ENCODE measurements at regions not wholly inside any gene's neighbourhood (a gene's known extent, or its start where the extent isn't known, plus 50 kb on each side); places are given as distances from the start of the nearest gene placed in this dataset.
"Not testable (repeated sequence)": the region's sequence is repeated elsewhere in the genome, so short reads cannot be mapped to it uniquely, and the experiment has no call there.

GRCh38 chr6:170147056-170147787, 143.7 kb downstream of the DLL1 start:
- H3K9me3 Mint-ChIP-seq: peaks cover 0 to 15% (median 6%) of the 10 kb centered on the region in 11 donors
- Histone ChIP-seq H3K4me3 (ENCODE audit: low read length) (peak overlapping the region; percentile 54), H3K27ac (ENCODE audit: low read depth, low read length) (peak overlapping the region; percentile 48), H3K27me3 (ENCODE audit: control insufficient read depth in 2 of 2, insufficient read depth in 2 of 2, low read length in 2 of 2) (no peaks in the 10 kb centered on the region), H3K36me3 (ENCODE audit: control insufficient read depth in 2 of 3, insufficient read depth in 3 of 3, low read length in 3 of 3) (no peaks in the 10 kb centered on the region), H3K9me3 (ENCODE audit: control insufficient read depth in 2 of 3, low read length in 3 of 3) (no peaks in the 10 kb centered on the region), H3K4me1 (ENCODE audit: control insufficient read depth in 2 of 2, insufficient read depth in 2 of 2, low read length in 2 of 2) (peaks cover 20 to 37% of the 10 kb centered on the region in 2 donors)
- ChIA-PET POLR2A (interaction anchor here (1.5 to 1.6 kb wide), 2 partner anchors 58 to 59 kb away, joined by 7 read pairs; no protein-coding TSS in a partner anchor), CTCF (no interaction called here)
- H3K27me3 Mint-ChIP-seq: peaks cover 0 to 26% (median 2%) of the 10 kb centered on the region in 5 donors
- H3K4me1 Mint-ChIP-seq: peaks cover 30 to 66% (median 54%) of the 10 kb centered on the region in 7 donors
- H3K36me3 Mint-ChIP-seq: peaks cover 0 to 8% (median 4%) of the 10 kb centered on the region in 5 donors
- peak overlapping the region; percentile 70 to 89 (median 82) for H3K4me3 Mint-ChIP-seq
- ATAC-seq (no peak), DNase-seq (no peak)
- peak overlapping the region; percentile 68 to 96 (median 89) for H3K27ac Mint-ChIP-seq
- intact Hi-C loops (cut with micrococcal nuclease): loop anchor here (2.0 to 10.0 kb wide), 2 partner anchors 58 to 62 kb away; no protein-coding TSS in a partner anchor

DNA sequence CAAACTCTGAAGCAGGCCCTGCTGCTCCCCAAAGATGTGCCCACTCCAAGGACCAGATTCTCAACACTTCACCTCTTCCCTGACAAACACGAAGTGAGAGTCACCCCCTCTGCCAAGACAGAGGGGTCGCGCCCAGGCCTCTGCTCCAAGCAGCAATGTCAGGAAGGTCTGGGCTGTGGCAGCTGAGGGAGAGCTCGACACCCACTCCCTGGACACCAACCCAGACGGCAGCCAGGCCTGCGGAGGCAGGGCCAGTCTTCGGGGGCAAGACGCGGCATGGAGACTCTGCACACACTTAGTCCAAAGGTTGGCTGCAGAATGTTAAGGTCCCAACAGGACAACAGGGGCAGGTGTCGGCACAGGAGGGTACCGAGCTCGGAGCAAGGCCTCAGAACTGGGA, 144.2 kb downstream of the DLL1 start:
- peak overlapping the region in 8 of 9 donors; percentile 22 to 96 (median 85) for H3K27ac Mint-ChIP-seq
- no peak overlapping the region for H3K27ac ChIP-seq (ENCODE audit: low read depth, low read length)
- CTCF ChIA-PET: no interaction called here
- POLR2A ChIA-PET: no interaction called here
- H3K27me3 Mint-ChIP-seq: peaks cover 0 to 22% (median 0%) of the 10 kb centered on the region in 5 donors
- peaks cover 0 to 15% (median 6%) of the 10 kb centered on the region in 11 donors for H3K9me3 Mint-ChIP-seq
- H3K4me3 ChIP-seq (ENCODE audit: low read length): no peak overlapping the region
- no peaks in the 10 kb centered on the region for H3K36me3 ChIP-seq (ENCODE audit: control insufficient read depth in 2 of 3, insufficient read depth in 3 of 3, low read length in 3 of 3)
- peaks cover 20 to 37% of the 10 kb centered on the region in 2 donors for H3K4me1 ChIP-seq (ENCODE audit: control insufficient read depth in 2 of 2, insufficient read depth in 2 of 2, low read length in 2 of 2)
- no peaks in the 10 kb centered on the region for H3K27me3 ChIP-seq (ENCODE audit: control insufficient read depth in 2 of 2, insufficient read depth in 2 of 2, low read length in 2 of 2)
- peaks cover 0 to 8% (median 4%) of the 10 kb centered on the region in 5 donors for H3K36me3 Mint-ChIP-seq
- H3K4me1 Mint-ChIP-seq: peaks cover 29 to 60% (median 48%) of the 10 kb centered on the region in 7 donors
- ATAC-seq: no peak
- H3K4me3 Mint-ChIP-seq: peak overlapping the region in 8 of 10 donors; percentile 13 to 89 (median 78)
- no peak for DNase-seq
- H3K9me3 ChIP-seq (ENCODE audit: control insufficient read depth in 2 of 3, low read length in 3 of 3): no peaks in the 10 kb centered on the region
- intact Hi-C loops (cut with micrococcal nuclease): loop anchor here (2.0 to 10.0 kb wide), 2 partner anchors 58 to 62 kb away; no protein-coding TSS in a partner anchor

DNA sequence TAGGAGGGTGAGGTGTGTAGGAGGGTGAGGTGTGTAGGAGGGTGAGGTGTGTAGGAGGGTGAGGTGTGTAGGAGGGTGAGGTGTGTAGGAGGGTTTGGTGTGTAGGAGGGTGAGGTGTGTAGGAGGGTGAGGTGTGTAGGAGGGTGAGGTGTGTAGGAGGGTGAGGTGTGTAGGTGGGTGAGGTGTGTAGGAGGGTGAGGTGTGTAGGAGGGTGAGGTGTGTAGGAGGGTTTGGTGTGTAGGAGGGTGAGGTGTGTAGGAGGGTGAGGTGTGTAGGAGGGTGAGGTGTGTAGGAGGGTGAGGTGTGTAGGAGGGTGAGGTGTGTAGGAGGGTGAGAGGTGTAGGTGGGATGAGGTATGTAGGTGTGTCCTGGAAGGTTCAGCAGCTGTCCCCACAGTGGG, 144.7 kb downstream of the DLL1 start:
- H3K27ac Mint-ChIP-seq: peak overlapping the region in 6 of 9 donors; percentile 72 to 96 (median 90)
- H3K4me1 ChIP-seq (ENCODE audit: control insufficient read depth in 2 of 2, insufficient read depth in 2 of 2, low read length in 2 of 2): peaks cover 20 to 37% of the 10 kb centered on the region in 2 donors
- H3K36me3 ChIP-seq (ENCODE audit: control insufficient read depth in 2 of 3, insufficient read depth in 3 of 3, low read length in 3 of 3); DNase-seq; H3K36me3 Mint-ChIP-seq; ATAC-seq; H3K27ac ChIP-seq (ENCODE audit: low read depth, low read length); H3K27me3 ChIP-seq (ENCODE audit: control insufficient read depth in 2 of 2, insufficient read depth in 2 of 2, low read length in 2 of 2); H3K4me3 ChIP-seq (ENCODE audit: low read length); CTCF ChIA-PET; H3K9me3 ChIP-seq (ENCODE audit: control insufficient read depth in 2 of 3, low read length in 3 of 3); POLR2A ChIA-PET: not testable (repeated sequence)
- H3K4me3 Mint-ChIP-seq: peak overlapping the region in 1 of 10 donors; percentile 89
- peaks cover 29 to 55% (median 46%) of the 10 kb centered on the region in 7 donors for H3K4me1 Mint-ChIP-seq
- peaks cover 0 to 16% (median 0%) of the 10 kb centered on the region in 5 donors for H3K27me3 Mint-ChIP-seq
- peaks cover 0 to 15% (median 6%) of the 10 kb centered on the region in 11 donors for H3K9me3 Mint-ChIP-seq
- intact Hi-C loops (cut with micrococcal nuclease): loop anchor here (2.0 to 10.0 kb wide), 2 partner anchors 57 to 61 kb away; no protein-coding TSS in a partner anchor

- H3K4me1 ChIP-seq (ENCODE audit: control insufficient read depth in 2 of 2, insufficient read depth in 2 of 2, low read length in 2 of 2): peaks cover 20 to 37% of the 10 kb centered on the region in 2 donors
- H3K27me3 Mint-ChIP-seq: peaks cover 0 to 14% (median 0%) of the 10 kb centered on the region in 5 donors
- intact Hi-C loops (cut with micrococcal nuclease): loop anchor here (2.0 to 10.0 kb wide), 2 partner anchors 57 to 61 kb away; no protein-coding TSS in a partner anchor
- H3K27ac ChIP-seq (ENCODE audit: low read depth, low read length); H3K9me3 ChIP-seq (ENCODE audit: control insufficient read depth in 2 of 3, low read length in 3 of 3); ATAC-seq; H3K36me3 ChIP-seq (ENCODE audit: control insufficient read depth in 2 of 3, insufficient read depth in 3 of 3, low read length in 3 of 3); H3K27me3 ChIP-seq (ENCODE audit: control insufficient read depth in 2 of 2, insufficient read depth in 2 of 2, low read length in 2 of 2); H3K36me3 Mint-ChIP-seq; CTCF ChIA-PET; POLR2A ChIA-PET; H3K4me3 ChIP-seq (ENCODE audit: low read length): not testable (repeated sequence)
- H3K4me1 Mint-ChIP-seq: peaks cover 29 to 55% (median 46%) of the 10 kb centered on the region in 7 donors
- H3K4me3 Mint-ChIP-seq: peak overlapping the region in 4 of 10 donors; percentile 14 to 53 (median 28)
- H3K9me3 Mint-ChIP-seq: peaks cover 0 to 15% (median 6%) of the 10 kb centered on the region in 11 donors
- peak overlapping the region in 3 of 9 donors; percentile 9 to 38 (median 13) for H3K27ac Mint-ChIP-seq
- peak in 1 of 9 donors; percentile 14 for DNase-seq
Observed at GRCh38 chr6:170145716-170146115, 145.2 kb downstream of the DLL1 start.

GRCh38 chr6:170145272-170145592, 145.6 kb downstream of the DLL1 start:
- peaks cover 0 to 11% (median 0%) of the 10 kb centered on the region in 5 donors for H3K27me3 Mint-ChIP-seq
- H3K36me3 Mint-ChIP-seq: peaks cover 0 to 8% (median 4%) of the 10 kb centered on the region in 5 donors
- ChIA-PET CTCF (no interaction called here), POLR2A (no interaction called here)
- Histone ChIP-seq H3K4me1 (ENCODE audit: control insufficient read depth in 2 of 2, insufficient read depth in 2 of 2, low read length in 2 of 2) (peaks cover 20 to 37% of the 10 kb centered on the region in 2 donors), H3K36me3 (ENCODE audit: control insufficient read depth in 2 of 3, insufficient read depth in 3 of 3, low read length in 3 of 3) (no peaks in the 10 kb centered on the region), H3K27me3 (ENCODE audit: control insufficient read depth in 2 of 2, insufficient read depth in 2 of 2, low read length in 2 of 2) (no peaks in the 10 kb centered on the region), H3K9me3 (ENCODE audit: control insufficient read depth in 2 of 3, low read length in 3 of 3) (no peaks in the 10 kb centered on the region), H3K4me3 (ENCODE audit: low read length) (no peak overlapping the region), H3K27ac (ENCODE audit: low read depth, low read length) (no peak overlapping the region)
- peaks cover 0 to 15% (median 6%) of the 10 kb centered on the region in 11 donors for H3K9me3 Mint-ChIP-seq
- intact Hi-C loops (cut with micrococcal nuclease): loop anchor here in 1 of 2 donors (10.0 kb wide), 1 partner anchor 60 kb away; no protein-coding TSS in a partner anchor
- H3K4me1 Mint-ChIP-seq: peaks cover 29 to 55% (median 46%) of the 10 kb centered on the region in 7 donors
- ATAC-seq: no peak
- H3K27ac Mint-ChIP-seq: peak overlapping the region in 1 of 9 donors; percentile 38
- peak overlapping the region in 3 of 10 donors; percentile 14 to 53 (median 28) for H3K4me3 Mint-ChIP-seq
- no peak for DNase-seq

DNA sequence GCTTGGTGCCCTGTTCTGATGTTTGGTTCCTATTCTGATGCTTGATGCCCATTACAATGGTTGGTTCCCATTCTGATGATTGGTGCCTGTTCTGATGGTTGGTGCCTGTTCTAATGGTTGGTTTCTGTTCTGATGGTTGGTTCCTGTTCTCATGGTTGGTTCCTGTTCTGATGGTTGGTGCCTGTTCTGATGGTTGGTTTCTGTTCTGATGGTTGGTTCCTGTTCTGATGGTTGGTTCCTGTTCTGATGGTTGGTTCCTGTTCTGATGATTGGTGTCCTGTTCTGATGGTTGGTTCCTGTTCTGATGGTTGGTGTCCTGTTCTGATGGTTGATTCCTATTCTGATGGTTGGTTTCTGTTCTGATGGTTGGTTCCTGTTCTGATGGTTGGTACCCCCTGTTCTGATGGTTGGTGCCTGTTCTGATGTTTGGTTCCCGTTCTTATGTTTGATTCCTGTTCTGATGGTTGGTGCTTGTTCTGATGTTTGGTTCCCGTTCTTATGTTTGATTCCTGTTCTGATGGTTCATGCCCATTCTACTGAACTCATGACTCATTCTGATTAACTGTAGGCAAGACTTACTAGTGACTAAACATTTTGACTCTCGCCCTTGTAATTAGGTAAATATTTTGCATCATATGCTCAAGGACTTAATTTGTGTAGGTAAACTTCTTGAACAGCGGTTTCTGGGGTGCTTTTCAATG, 146.2 kb downstream of the DLL1 start:
- Mint-ChIP-seq H3K4me3 (peak overlapping the region in 2 of 10 donors; percentile 37 to 43), H3K9me3 (peaks cover 0 to 15% (median 6%) of the 10 kb centered on the region in 11 donors), H3K27ac (peak overlapping the region in 4 of 9 donors; percentile 24 to 55 (median 32)), H3K27me3 (peaks cover 0 to 6% (median 0%) of the 10 kb centered on the region in 5 donors), H3K4me1 (peaks cover 29 to 54% (median 46%) of the 10 kb centered on the region in 7 donors), H3K36me3 (peaks cover 0 to 8% (median 4%) of the 10 kb centered on the region in 5 donors)
- Histone ChIP-seq H3K9me3 (ENCODE audit: control insufficient read depth in 2 of 3, low read length in 3 of 3) (no peaks in the 10 kb centered on the region), H3K27me3 (ENCODE audit: control insufficient read depth in 2 of 2, insufficient read depth in 2 of 2, low read length in 2 of 2) (no peaks in the 10 kb centered on the region), H3K4me1 (ENCODE audit: control insufficient read depth in 2 of 2, insufficient read depth in 2 of 2, low read length in 2 of 2) (peaks cover 20 to 37% of the 10 kb centered on the region in 2 donors), H3K27ac (ENCODE audit: low read depth, low read length) (no peak overlapping the region), H3K4me3 (ENCODE audit: low read length) (no peak overlapping the region), H3K36me3 (ENCODE audit: control insufficient read depth in 2 of 3, insufficient read depth in 3 of 3, low read length in 3 of 3) (no peaks in the 10 kb centered on the region)
- ChIA-PET POLR2A (no interaction called here), CTCF (no interaction called here)
- intact Hi-C loops (cut with micrococcal nuclease): loop anchor here in 1 of 2 donors (10.0 kb wide), 1 partner anchor 60 kb away; no protein-coding TSS in a partner anchor
- DNase-seq (no peak), ATAC-seq (no peak)

All from naive thymus-derived CD4-positive, alpha-beta T cell (primary cell).